Kidney (tissue), 13 donors: ENCODE measurements at regions not wholly inside any gene's neighbourhood (a gene's known extent, or its start where the extent isn't known, plus 50 kb on each side); places are given as distances from the start of the nearest gene placed in this dataset.

Experiments used
- DNase-seq, 5 donors: peaks; one replicate each; pipeline ENCODE4 v3.0.0-alpha.2; 2013 to 2020
- FAIRE-seq: peaks from 2 replicates; lab custom pipeline; 2012; peaks lifted over from hg19 to GRCh38; lab: Jason Lieb, UNC
- H3K27ac ChIP-seq, 2 donors: one replicate each; pipeline ENCODE4 v1.7.0; 2013; ENCODE audit warnings: low read depth in 2 of 2, low read length in 2 of 2, inconsistent platforms in 1 of 2
- H3K27me3 ChIP-seq: one replicate; pipeline ENCODE4 v1.7.1; 2013; ENCODE audit warnings: low read length, inconsistent platforms; ENCODE audit not compliant: control insufficient read depth, insufficient read depth
- H3K36me3 ChIP-seq, 3 donors: one replicate each; pipeline versions ENCODE4 v1.7.0 to v1.7.1; 2013; ENCODE audit warnings: low read length in 3 of 3, control low read depth in 1 of 3, inconsistent platforms in 1 of 3; ENCODE audit not compliant: insufficient read depth in 3 of 3, control insufficient read depth in 2 of 3
- H3K4me1 ChIP-seq, 3 donors: one replicate each; pipeline versions ENCODE4 v1.7.0 to v1.7.1; 2013; ENCODE audit warnings: low read length in 3 of 3, inconsistent platforms in 1 of 3, low read depth in 1 of 3; ENCODE audit not compliant: control insufficient read depth in 2 of 3, insufficient read depth in 2 of 3
- H3K4me3 ChIP-seq, 3 donors: one replicate each; pipeline versions ENCODE4 v1.7.0 to v1.8.1; 2013; ENCODE audit warnings: low read length in 3 of 3, control low read depth in 1 of 3, inconsistent platforms in 1 of 3
- H3K9ac ChIP-seq, 3 donors: one replicate each; pipeline versions ENCODE4 v1.7.0 to v1.7.1; 2013; ENCODE audit warnings: low read length in 3 of 3, control low read depth in 1 of 3, inconsistent platforms in 1 of 3
- H3K9me3 ChIP-seq, 3 donors: one replicate each; pipeline versions ENCODE4 v1.7.0 to v1.7.1; 2013; ENCODE audit warnings: low read length in 3 of 3, control low read depth in 1 of 3, inconsistent platforms in 1 of 3; ENCODE audit not compliant: control insufficient read depth in 2 of 3, insufficient read depth in 1 of 3
- intact Hi-C: fragments of 100-400 bp; cut with DNase I; formaldehyde crosslinking; loops from one replicate; pipeline ENCODE4 v1.11.1; 2022
- TF ChIP-seq, protein P1 (sequence below): IDR thresholded peaks from 3 replicates; pipeline ENCODE4 v1.5.1; 2012; ENCODE audit warnings: mild to moderate bottlenecking, moderate library complexity, borderline replicate concordance; ENCODE audit not compliant: insufficient read depth; ENCODE audit errors: extremely low read depth
- donor health status: control.
- donor health status: control.
- donor health status: control.
- donor health status: control.
- donor health status: control.
- donor health status: DM: yes; HTN: yes; CAD: no.
- donor health status: Normal renal cell carcinoma (clear cell type).

- TF ChIP-seq, protein P1, sequence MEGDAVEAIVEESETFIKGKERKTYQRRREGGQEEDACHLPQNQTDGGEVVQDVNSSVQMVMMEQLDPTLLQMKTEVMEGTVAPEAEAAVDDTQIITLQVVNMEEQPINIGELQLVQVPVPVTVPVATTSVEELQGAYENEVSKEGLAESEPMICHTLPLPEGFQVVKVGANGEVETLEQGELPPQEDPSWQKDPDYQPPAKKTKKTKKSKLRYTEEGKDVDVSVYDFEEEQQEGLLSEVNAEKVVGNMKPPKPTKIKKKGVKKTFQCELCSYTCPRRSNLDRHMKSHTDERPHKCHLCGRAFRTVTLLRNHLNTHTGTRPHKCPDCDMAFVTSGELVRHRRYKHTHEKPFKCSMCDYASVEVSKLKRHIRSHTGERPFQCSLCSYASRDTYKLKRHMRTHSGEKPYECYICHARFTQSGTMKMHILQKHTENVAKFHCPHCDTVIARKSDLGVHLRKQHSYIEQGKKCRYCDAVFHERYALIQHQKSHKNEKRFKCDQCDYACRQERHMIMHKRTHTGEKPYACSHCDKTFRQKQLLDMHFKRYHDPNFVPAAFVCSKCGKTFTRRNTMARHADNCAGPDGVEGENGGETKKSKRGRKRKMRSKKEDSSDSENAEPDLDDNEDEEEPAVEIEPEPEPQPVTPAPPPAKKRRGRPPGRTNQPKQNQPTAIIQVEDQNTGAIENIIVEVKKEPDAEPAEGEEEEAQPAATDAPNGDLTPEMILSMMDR, result no peak
- Histone ChIP-seq H3K4me1 (no peaks in the 10 kb centered on the region), H3K36me3 (no peaks in the 10 kb centered on the region), H3K27me3 (no peaks in the 10 kb centered on the region), H3K27ac (no peak overlapping the region), H3K9ac (no peak overlapping the region), H3K9me3 (no peaks in the 10 kb centered on the region), H3K4me3 (no peak overlapping the region)
- FAIRE-seq, result no peak
- intact Hi-C loops, result no loop called here
- DNase-seq, result no peak
Measured at GRCh38 chr15:38954090-38954489, 389.5 kb upstream of the RASGRP1 start.

GRCh38 chr15:38961456-38961855 is 396.8 kb upstream of the RASGRP1 start:
- H3K9me3 ChIP-seq, result no peaks in the 10 kb centered on the region
- H3K4me3 ChIP-seq, result no peak overlapping the region
- no peak overlapping the region for H3K27ac ChIP-seq
- DNase-seq (no peak), FAIRE-seq (no peak)
- intact Hi-C loops, result no loop called here
- no peaks in the 10 kb centered on the region for H3K27me3 ChIP-seq
- TF ChIP-seq, protein P1, result no peak
- H3K4me1 ChIP-seq, result peaks cover 0 to 2% (median 0%) of the 10 kb centered on the region in 3 donors
- no peaks in the 10 kb centered on the region for H3K36me3 ChIP-seq
- H3K9ac ChIP-seq, result no peak overlapping the region

DNA sequence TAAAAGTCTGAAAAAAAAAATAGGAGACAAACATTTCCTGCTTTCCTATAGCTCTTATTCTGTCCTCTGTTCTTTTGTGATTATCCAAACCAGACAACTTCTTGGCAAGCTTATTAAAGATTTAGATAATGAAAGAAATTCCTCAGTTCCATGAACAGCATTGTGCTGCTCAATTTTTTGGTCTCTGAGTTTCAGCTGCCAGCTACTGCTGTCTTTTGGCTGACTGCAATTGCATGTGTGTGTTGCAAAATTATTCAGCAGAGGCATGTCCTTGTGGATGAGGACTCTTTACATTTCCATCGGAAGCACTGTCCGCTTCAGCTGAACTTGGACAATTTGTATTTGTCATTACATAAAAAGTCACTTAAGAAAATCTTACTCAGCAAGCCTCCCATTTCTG is 397.3 kb upstream of the RASGRP1 start:
- FAIRE-seq, result no peak
- TF ChIP-seq, protein P1, result no peak
- no peaks in the 10 kb centered on the region for H3K27me3 ChIP-seq
- no peak overlapping the region for H3K27ac ChIP-seq
- intact Hi-C loops, result no loop called here
- no peaks in the 10 kb centered on the region for H3K9me3 ChIP-seq
- H3K36me3 ChIP-seq, result no peaks in the 10 kb centered on the region
- peaks cover 0 to 2% (median 0%) of the 10 kb centered on the region in 3 donors for H3K4me1 ChIP-seq
- H3K9ac ChIP-seq, result no peak overlapping the region
- DNase-seq, result peak in 1 of 5 donors; percentile 36
- no peak overlapping the region for H3K4me3 ChIP-seq

- FAIRE-seq (no peak), DNase-seq (no peak)
- Histone ChIP-seq H3K27ac (no peak overlapping the region), H3K36me3 (no peaks in the 10 kb centered on the region), H3K27me3 (no peaks in the 10 kb centered on the region), H3K4me1 (no peaks in the 10 kb centered on the region), H3K4me3 (no peak overlapping the region), H3K9ac (no peak overlapping the region), H3K9me3 (no peaks in the 10 kb centered on the region)
- intact Hi-C loops, result no loop called here
- TF ChIP-seq, protein P1, result no peak
Measured at GRCh38 chr15:38972831-38973230, 408.2 kb upstream of the RASGRP1 start.
